Stimulated activated CD8-positive, alpha-beta memory T cell treated with anti-CD3 and anti-CD28 coated beads, Interleukin-15, amount 100 ng/mL, for 48 hours (primary cell): ENCODE measurements at regions not wholly inside any gene's neighbourhood (a gene's known extent, or its start where the extent isn't known, plus 50 kb on each side); places are given as distances from the start of the nearest gene placed in this dataset.
"Not testable (repeated sequence)": the region's sequence is repeated elsewhere in the genome, so short reads cannot be mapped to it uniquely, and the experiment has no call there.

Source experiments
- DNase-seq, 2 donors: peaks; one replicate each; pipeline ENCODE4 v3.0.0-alpha.2; 2020; ENCODE audit warnings: low read depth in 2 of 2

- no peak for DNase-seq
These were observed 237.7 kb upstream of the PRKCQ start for GRCh38 chr10:6817770-6818169.

DNA sequence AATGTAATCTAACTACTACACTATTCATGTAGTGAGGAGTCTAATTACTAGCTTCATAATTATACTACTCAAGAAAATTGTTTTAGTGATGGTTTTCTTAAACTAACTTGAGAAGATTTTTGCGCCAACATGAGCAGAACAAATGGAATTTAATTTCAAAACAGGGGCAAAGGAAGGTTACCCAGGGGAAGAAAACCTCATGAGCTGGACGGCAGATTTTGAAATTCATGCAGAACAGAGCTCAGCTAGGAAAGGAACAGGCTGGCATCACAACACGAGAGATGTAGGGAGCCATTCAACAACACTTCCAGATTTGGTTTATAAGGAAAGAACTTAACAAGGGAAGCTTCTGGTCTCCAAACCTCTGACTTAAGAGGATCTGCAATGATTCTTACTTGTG is 235.3 kb upstream of the PRKCQ start:
- no peak for DNase-seq

DNA sequence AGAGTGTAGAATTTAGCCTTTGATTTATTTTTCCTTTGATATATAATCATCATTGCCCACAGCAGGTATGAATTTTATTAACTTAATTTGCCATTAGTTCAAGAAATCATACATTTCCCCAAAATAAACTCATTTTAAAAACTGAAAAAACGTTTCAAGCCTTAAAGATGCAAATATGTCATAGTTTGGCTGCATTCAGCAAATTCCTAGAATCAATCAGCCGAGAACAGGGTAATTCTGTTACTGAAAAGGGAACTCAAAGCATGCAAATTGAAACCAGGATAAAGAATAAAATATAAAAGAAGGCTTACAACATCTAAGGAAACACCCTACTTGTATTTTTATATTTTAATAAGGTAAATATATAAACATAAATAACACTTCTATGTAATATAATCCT is 233.8 kb upstream of the PRKCQ start:
- DNase-seq, result no peak

- no peak for DNase-seq
These were observed 233.2 kb upstream of the PRKCQ start for GRCh38 chr10:6813306-6813705.

DNA sequence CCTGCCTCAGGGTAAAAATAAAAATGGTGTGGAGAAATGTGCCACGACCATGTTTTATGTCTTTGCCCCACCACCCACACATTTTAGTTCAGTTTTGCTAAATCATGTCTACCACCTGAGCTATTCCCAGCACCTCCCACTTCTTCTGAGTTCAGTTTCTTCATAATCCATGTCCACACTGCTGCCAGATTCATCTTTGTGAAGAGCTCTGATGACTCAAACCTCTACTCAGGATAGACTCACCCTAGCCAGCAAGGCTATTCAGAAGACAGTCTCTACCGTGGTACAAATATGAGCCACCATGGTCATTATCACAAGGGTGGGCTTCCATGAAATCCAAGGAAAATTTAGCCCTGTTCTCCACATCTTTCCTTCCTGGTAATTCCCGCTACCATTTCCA is 231.1 kb upstream of the PRKCQ start:
- no peak for DNase-seq

DNA sequence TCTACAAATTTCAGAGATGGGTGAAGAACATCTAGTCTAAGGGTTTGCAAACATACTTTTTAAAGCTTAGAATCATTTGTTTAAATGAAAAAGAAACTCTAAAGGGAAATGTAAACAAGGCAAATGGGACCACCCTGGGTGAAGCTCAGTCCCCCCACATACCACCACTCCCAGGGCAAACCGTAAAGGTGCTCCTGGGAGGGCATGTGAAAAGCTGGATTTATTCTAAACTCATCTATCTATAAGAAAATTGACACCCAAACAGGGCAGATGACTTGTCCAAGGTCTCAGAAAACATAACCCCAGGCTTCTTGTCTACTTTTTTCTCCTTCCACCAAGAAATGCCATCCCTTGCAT is 223.3 kb upstream of the PRKCQ start:
- DNase-seq, result no peak

GRCh38 chr10:6802759-6803426 is 222.8 kb upstream of the PRKCQ start:
- DNase-seq, result no peak

GRCh38 chr10:6796231-6796630 is 216.2 kb upstream of the PRKCQ start:
- DNase-seq, result no peak

DNA sequence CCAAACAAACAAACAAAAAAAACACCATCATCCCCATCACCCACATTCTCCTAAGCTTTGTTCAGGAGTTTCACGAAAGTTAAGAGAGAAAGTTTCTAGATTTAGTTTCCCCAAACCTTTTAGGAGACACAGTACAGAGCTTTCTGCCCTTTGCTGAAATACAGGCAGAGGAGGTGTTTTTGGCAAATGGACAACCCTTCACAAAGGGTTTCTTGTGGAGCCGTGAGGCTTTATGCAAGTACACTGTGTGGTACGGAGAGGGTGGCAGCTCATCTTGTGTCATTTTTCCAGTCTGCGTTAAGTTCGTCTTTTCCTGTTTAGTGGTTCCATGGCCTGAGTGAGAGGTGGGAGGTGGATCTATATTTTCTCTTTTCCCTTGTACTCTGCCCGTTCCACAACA is 215.5 kb upstream of the PRKCQ start:
- DNase-seq, result no peak

DNA sequence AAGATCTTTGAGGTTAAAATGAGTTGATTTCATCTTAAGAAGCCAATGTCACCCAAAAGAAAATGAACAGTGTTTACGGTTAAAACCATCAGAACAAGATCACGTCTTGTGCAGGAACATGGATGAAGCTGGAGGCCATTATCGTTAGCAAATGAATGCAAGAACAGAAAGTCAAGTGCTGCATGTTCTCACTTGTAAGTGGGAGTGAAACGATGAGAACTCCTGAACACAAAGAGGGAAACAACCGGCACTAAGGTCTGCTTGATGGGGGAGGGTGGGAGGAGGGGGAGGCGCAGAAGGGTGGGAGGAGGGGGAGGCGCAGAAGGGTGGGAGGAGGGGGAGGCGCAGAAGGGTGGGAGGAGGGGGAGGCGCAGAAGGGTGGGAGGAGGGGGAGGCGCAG is 214.8 kb upstream of the PRKCQ start:
- not testable (repeated sequence) for DNase-seq

- no peak for DNase-seq
These were observed 214.4 kb upstream of the PRKCQ start for GRCh38 chr10:6794441-6794840.

DNA sequence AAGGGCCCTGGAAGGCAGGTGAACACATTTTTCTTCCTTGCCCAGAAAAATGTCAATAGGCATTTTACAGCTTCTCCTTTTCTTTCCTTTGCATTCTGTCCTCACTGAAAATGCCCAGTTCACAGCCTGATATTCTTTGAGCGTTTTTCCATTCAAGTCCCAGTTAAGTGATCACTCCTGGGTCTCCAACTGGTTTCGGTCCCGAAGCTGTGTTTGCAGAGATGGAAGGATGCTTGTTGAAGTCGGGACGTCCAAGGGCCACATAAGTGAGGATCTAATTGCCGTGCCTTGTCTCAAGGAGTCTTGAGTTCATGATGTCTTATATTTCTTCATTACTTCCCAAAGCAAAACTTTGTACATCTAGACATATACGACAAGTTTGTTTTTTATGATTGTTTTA is 208.7 kb upstream of the PRKCQ start:
- DNase-seq, result no peak

DNA sequence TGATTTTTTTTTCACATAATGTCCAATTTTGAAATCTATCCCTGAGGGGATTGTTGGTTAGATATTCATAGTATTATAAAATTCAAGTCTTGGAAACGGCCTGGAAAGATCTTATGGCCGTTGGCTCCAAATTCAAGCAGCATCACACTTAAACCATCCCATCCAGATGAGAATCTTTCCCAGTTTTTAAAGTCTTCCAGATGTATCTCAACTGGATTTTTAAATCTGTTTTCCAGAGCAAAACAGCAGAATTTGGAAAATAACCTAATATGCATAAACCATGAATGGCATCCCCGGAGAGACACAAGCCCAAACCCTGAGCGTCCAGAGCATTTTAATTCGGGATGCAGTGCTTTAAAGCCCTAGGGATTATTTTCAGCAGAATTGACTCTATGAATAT is 208.2 kb upstream of the PRKCQ start:
- DNase-seq, result no peak

DNA sequence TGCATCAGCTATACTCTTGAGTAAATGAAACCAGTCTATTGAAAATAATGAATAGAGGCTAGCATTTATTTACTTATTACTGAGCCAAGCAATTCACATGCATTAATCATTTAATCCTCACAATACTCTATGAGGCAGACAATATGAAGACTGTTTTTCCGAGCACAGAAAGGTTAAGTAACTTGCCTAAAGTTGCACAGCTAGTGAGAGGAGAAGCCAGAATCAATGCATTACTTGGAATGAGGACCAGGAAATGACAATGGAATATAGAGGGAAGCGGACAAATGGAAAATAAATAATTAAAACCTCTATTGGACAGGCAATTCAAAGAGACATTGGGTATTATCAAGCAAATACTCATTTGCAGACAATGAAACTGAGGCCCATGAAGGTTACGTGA is 207.6 kb upstream of the PRKCQ start:
- DNase-seq, result no peak

DNA sequence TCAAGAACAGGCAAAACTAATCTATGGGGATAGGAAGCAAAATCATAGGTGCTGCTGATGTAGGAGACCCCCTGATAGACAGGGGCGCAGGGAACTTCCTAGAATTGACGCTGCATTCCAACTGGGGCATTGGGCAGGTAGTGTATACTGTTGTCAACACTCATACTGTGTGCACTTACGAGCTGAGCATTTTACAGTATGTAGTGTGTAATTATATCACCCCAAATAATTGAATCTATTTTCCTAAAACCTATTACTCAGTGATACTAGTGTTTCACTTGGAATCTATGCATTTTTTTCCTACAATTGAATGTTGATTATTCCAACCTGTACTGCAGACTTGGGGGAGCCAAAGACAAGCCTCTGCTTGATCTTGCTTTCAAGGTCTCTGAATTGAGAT is 207.0 kb upstream of the PRKCQ start:
- no peak for DNase-seq

- DNase-seq, result no peak
These were observed 206.5 kb upstream of the PRKCQ start for GRCh38 chr10:6786579-6787031.

DNA sequence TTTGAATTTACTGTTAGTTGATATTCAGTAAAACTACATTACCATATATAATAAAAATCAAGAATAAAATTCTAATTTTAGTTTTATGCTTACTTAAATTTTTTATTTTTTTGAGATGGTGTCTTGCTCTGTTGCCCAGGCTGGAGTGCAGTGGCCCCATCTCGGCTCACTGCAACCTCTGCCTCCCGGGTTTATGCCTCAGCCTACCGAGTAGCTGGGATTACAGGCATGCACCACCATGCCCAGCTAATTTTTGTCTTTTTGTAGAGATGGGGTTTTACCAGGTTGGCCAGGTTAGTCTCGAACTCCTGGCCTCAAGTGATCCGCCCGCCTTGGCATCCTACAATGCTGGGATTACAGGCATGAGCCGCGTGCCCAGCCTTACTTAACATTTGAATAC is 204.4 kb upstream of the PRKCQ start:
- DNase-seq, result not testable (repeated sequence)

GRCh38 chr10:6783471-6783870 is 203.4 kb upstream of the PRKCQ start:
- DNase-seq, result no peak

DNA sequence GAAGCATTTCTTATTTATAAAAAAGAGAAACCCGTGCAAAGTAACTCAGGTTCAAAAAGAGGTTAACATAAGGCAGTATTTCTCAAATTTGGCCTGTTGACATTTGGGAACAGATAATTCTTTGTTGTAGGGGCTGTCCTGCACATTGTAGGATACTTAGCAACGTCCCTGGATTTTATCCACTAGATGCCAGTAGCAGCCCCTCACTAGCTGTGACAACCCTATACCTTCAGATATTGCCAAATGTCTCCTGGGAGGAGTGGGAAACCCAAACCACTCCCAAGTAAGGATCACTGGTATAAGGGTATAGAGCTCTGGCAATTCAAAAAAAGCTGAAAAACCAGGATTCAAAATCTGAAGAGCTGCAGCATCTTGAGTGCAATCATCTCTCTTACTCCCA is 202.3 kb upstream of the PRKCQ start:
- no peak for DNase-seq

DNA sequence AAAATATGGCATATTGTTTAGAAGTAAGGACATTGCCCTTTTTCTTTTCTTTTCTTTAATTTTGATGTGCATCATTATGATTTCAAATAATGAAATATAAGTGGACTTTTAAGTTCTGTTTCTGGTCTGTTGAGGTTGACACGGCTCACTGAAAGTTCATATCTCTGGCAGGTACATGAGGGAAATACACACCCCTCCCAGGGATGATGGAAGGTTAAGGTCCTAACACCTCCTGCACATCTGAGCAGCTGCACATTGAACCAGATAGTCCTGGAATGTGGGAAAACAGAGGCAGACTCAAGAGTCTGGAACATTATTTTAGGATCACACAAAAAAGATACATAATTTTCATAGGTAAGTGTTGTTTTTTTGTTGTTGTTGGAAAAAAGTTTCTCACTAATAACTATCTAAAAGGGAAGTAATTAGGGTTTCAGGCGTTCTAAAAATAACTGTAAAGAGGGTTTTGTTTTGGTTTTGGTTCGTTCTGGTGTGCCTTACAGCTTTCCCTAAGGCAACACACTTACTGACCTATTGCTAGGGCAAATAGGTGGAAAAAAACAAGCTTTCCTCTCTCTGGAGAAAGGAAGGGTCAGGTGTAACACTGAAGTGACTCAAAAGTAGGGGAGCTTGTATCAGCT is 201.2 kb upstream of the PRKCQ start:
- DNase-seq, result no peak

DNA sequence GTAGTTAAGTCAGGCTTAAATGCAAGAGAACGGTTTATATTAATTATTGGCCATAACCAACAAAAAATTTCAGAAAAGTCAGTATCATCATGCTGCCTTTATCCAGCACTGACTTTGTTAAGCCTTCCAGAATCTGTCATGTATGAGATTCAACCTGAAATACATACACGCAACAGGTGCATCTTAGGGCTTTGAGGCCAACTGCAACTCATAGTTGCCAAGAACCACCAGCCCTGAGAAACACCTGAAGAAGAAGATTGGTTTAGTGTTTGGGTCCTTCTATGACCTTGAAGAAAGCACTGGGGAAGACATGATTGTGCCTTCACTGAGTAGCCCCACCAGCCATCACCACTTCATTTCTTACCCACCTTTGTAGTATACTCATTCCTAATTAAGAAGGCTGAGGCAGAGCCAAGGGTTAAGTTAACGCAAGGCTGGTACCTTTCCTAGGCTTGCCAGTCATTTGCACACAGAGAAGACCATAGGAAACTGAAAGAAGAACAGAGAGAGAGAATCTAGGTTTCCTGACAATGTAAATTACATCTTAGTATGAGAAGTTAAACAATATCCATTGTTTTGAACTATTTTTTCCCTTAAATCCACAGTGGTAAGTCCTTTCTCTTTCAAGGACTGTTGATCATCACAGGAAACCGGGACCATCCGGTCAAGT is 200.1 kb upstream of the PRKCQ start:
- DNase-seq, result no peak

- no peak for DNase-seq
These were observed 199.1 kb upstream of the PRKCQ start for GRCh38 chr10:6778992-6779701.

- no peak for DNase-seq
These were observed 196.1 kb upstream of the PRKCQ start for GRCh38 chr10:6776170-6776569.
